Mesenchymal stem cell (in vitro differentiated cells and primary cell): ENCODE measurements at regions not wholly inside any gene's neighbourhood (a gene's known extent, or its start where the extent isn't known, plus 50 kb on each side); places are given as distances from the start of the nearest gene placed in this dataset.

Source experiments
- DNase-seq: peaks from one replicate; pipeline ENCODE4 v3.0.0-alpha.2; 2013
- H2AFZ ChIP-seq: one replicate; pipeline ENCODE4 v1.6.1; 2013; ENCODE audit warnings: low read depth, mild to moderate bottlenecking, control low read depth, inconsistent platforms, low read length, moderate library complexity
- H2AK5ac ChIP-seq: 2 replicates; pipeline ENCODE4 v1.6.1; 2013; ENCODE audit warnings: low read length, moderate library complexity, mild to moderate bottlenecking, inconsistent platforms; ENCODE audit not compliant: severe bottlenecking
- H2BK120ac ChIP-seq: one replicate; pipeline ENCODE4 v1.6.1; 2013; ENCODE audit warnings: low read depth, mild to moderate bottlenecking, inconsistent platforms, low read length, moderate library complexity
- H2BK12ac ChIP-seq, 2 experiments: one replicate each; pipeline ENCODE4 v1.6.1; 2013; ENCODE audit warnings: inconsistent platforms in 2 of 2, low read length in 2 of 2, mild to moderate bottlenecking in 2 of 2, moderate library complexity in 2 of 2, control low read depth in 1 of 2
- H2BK15ac ChIP-seq: one replicate; pipeline ENCODE4 v1.6.1; 2013; ENCODE audit warnings: mild to moderate bottlenecking, low read depth, inconsistent platforms; ENCODE audit not compliant: poor library complexity, severe bottlenecking
- H2BK5ac ChIP-seq: 2 replicates; pipeline ENCODE4 v1.6.1; 2013; ENCODE audit warnings: low read depth, mild to moderate bottlenecking, low read length, control low read depth, inconsistent platforms; ENCODE audit not compliant: poor library complexity, severe bottlenecking
- H3K14ac ChIP-seq, 2 experiments: one replicate each; pipeline ENCODE4 v1.6.1; 2013; ENCODE audit warnings: inconsistent platforms in 2 of 2, low read length in 2 of 2, control low read depth in 1 of 2, mild to moderate bottlenecking in 1 of 2, moderate library complexity in 1 of 2
- H3K18ac ChIP-seq, 2 experiments: one replicate each; pipeline ENCODE4 v1.6.1; 2013; ENCODE audit warnings: inconsistent platforms in 2 of 2, low read length in 2 of 2, control low read depth in 1 of 2, low read depth in 1 of 2, mild to moderate bottlenecking in 1 of 2
- H3K23ac ChIP-seq, 2 experiments: one replicate each; pipeline ENCODE4 v1.6.1; 2013; ENCODE audit warnings: inconsistent platforms in 2 of 2, low read length in 2 of 2, mild to moderate bottlenecking in 2 of 2, moderate library complexity in 2 of 2, control low read depth in 1 of 2
- H3K27ac ChIP-seq: 2 replicates; pipeline ENCODE4 v1.5.1; 2013; ENCODE audit warnings: mild to moderate bottlenecking, moderate library complexity, low read length, control low read depth, inconsistent platforms; ENCODE audit not compliant: poor library complexity, severe bottlenecking
- H3K27me3 ChIP-seq, 2 experiments: 2 replicates each; pipeline versions ENCODE4 v1.6.1 to v1.7.0; 2013; ENCODE audit warnings: low read length in 2 of 2, mild to moderate bottlenecking in 2 of 2, moderate library complexity in 2 of 2, control low read depth in 1 of 2, inconsistent platforms in 1 of 2; ENCODE audit not compliant: control insufficient read depth in 1 of 2, insufficient read depth in 1 of 2
- H3K36me3 ChIP-seq, 2 experiments: 2 replicates each; pipeline versions ENCODE4 v1.6.1 to v1.7.0; 2013; ENCODE audit warnings: low read length in 2 of 2, control low read depth in 1 of 2, inconsistent platforms in 1 of 2, low read depth in 1 of 2, mild to moderate bottlenecking in 1 of 2; ENCODE audit not compliant: insufficient read depth in 2 of 2, control insufficient read depth in 1 of 2
- H3K4ac ChIP-seq, 2 experiments: one replicate each; pipeline ENCODE4 v1.6.1; 2013; ENCODE audit warnings: inconsistent platforms in 2 of 2, low read length in 2 of 2, mild to moderate bottlenecking in 2 of 2, moderate library complexity in 2 of 2, control low read depth in 1 of 2, low read depth in 1 of 2
- H3K4me1 ChIP-seq: 2 replicates; pipeline ENCODE4 v1.6.1; 2013; ENCODE audit warnings: low read depth, low read length, control low read depth; ENCODE audit not compliant: control insufficient read depth, insufficient read depth
- H3K4me2 ChIP-seq: 2 replicates; pipeline ENCODE4 v1.6.1; 2013; ENCODE audit warnings: low read length, mild to moderate bottlenecking, inconsistent platforms; ENCODE audit not compliant: poor library complexity, severe bottlenecking
- H3K4me3 ChIP-seq, 2 experiments: 2 replicates each; pipeline versions ENCODE4 v1.5.1 to v1.7.0; 2013; ENCODE audit warnings: low read length in 2 of 2, mild to moderate bottlenecking in 2 of 2, control low read depth in 1 of 2, low read depth in 1 of 2; ENCODE audit not compliant: insufficient read depth in 1 of 2
- H3K79me1 ChIP-seq: replicated peaks from 2 replicates; pipeline ENCODE4 v1.6.1; 2013; ENCODE audit warnings: mild to moderate bottlenecking, control low read depth, low read length, inconsistent platforms; ENCODE audit not compliant: poor library complexity, severe bottlenecking
- H3K9ac ChIP-seq: 2 replicates; pipeline ENCODE4 v1.7.0; 2013; ENCODE audit warnings: mild to moderate bottlenecking, low read length, moderate library complexity
- H3K9me3 ChIP-seq: 2 replicates; pipeline ENCODE4 v1.7.0; 2013; ENCODE audit warnings: mild to moderate bottlenecking, low read length; ENCODE audit not compliant: control insufficient read depth
- H4K8ac ChIP-seq: one replicate; pipeline ENCODE4 v1.6.1; 2013; ENCODE audit warnings: inconsistent platforms, mild to moderate bottlenecking, low read length, moderate library complexity
- H4K91ac ChIP-seq: one replicate; pipeline ENCODE4 v1.6.1; 2013; ENCODE audit warnings: mild to moderate bottlenecking, low read length, inconsistent platforms
- WGBS: methylation state at CpG from one replicate; pipeline ENCODE4 v1.1.7; 2013; ENCODE audit warnings: mixed read lengths; 5-methylcytosine and 5-hydroxymethylcytosine counted together

DNA sequence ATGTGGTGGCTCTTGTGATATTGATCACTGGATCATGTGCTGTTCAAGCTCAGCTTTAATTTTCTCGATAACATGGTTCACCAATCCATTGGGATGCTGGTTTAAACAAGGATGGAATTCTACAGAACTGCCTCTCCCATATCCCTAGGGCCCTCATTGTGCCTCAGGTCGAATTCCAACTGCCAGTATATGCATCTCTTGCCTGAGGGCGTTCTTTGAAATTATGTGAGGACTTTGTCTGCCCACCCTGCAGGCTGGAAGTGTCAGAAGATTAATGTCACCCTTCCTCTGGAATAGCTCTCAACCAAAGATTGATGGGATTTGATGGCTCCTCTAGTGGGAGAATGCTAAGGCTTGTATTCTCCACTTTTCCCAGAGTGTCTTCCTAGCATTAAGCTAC, 175.6 kb upstream of the GALNT15 start:
- no peak overlapping the region for H2AK5ac ChIP-seq
- DNase-seq: no peak
- H3K36me3 ChIP-seq: peaks cover 0 to 10% of the 10 kb centered on the region in 2 experiments
- no peak overlapping the region for H2BK15ac ChIP-seq
- H3K27me3 ChIP-seq: no peaks in the 10 kb centered on the region
- no peak overlapping the region for H4K8ac ChIP-seq
- H2BK120ac ChIP-seq: no peak overlapping the region
- no peak overlapping the region for H2BK12ac ChIP-seq
- no peak overlapping the region for H3K18ac ChIP-seq
- no peak overlapping the region for H3K23ac ChIP-seq
- H3K9me3 ChIP-seq: no peaks in the 10 kb centered on the region
- no peak overlapping the region for H3K4me3 ChIP-seq
- H2BK5ac ChIP-seq: no peak overlapping the region
- H3K9ac ChIP-seq: no peak overlapping the region
- H4K91ac ChIP-seq: no peak overlapping the region
- no peak overlapping the region for H3K14ac ChIP-seq
- H3K4me2 ChIP-seq: no peak overlapping the region
- H3K79me1 ChIP-seq: no peaks in the 10 kb centered on the region
- H3K27ac ChIP-seq: no peak overlapping the region
- WGBS: 55% methylated on average over 3 of the region's 3 CpGs
- no peaks in the 10 kb centered on the region for H3K4me1 ChIP-seq
- no peak overlapping the region for H2AFZ ChIP-seq
- no peak overlapping the region for H3K4ac ChIP-seq

DNA sequence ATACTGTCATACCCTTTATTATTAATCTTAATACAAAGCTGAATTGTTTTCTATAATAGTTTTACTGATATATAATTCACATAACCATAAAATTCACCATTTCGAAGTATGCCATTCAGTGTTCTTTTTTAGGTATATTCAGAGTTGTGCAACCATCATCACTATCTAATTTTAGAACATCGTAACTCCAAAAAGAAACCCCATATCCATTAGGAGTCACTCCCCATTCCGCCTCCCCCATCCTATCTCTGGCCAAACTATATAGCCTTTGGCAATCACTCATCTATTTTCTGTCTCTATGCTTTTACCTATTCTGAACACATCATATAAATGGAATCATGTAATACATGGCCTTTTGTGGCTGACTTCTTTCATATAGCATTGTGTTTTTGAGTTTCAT, 169.7 kb upstream of the GALNT15 start:
- no peak overlapping the region for H3K14ac ChIP-seq
- H2BK120ac ChIP-seq: no peak overlapping the region
- no peak overlapping the region for H3K4me2 ChIP-seq
- H2BK12ac ChIP-seq: no peak overlapping the region
- no peak overlapping the region for H4K8ac ChIP-seq
- no peak overlapping the region for H3K23ac ChIP-seq
- no peak overlapping the region for H2AK5ac ChIP-seq
- no peak overlapping the region for H2BK5ac ChIP-seq
- WGBS: 77% methylated on average over 3 of the region's 3 CpGs
- DNase-seq: no peak
- no peaks in the 10 kb centered on the region for H3K79me1 ChIP-seq
- no peak overlapping the region for H3K27ac ChIP-seq
- no peak overlapping the region for H4K91ac ChIP-seq
- peaks cover 0 to 22% of the 10 kb centered on the region in 2 experiments for H3K36me3 ChIP-seq
- H3K4me3 ChIP-seq: no peak overlapping the region
- no peak overlapping the region for H3K18ac ChIP-seq
- no peak overlapping the region for H3K9ac ChIP-seq
- no peak overlapping the region for H2AFZ ChIP-seq
- H3K4me1 ChIP-seq: no peaks in the 10 kb centered on the region
- H3K4ac ChIP-seq: no peak overlapping the region
- H2BK15ac ChIP-seq: no peak overlapping the region
- H3K9me3 ChIP-seq: peaks cover 13% of the 10 kb centered on the region
- no peaks in the 10 kb centered on the region for H3K27me3 ChIP-seq

DNA sequence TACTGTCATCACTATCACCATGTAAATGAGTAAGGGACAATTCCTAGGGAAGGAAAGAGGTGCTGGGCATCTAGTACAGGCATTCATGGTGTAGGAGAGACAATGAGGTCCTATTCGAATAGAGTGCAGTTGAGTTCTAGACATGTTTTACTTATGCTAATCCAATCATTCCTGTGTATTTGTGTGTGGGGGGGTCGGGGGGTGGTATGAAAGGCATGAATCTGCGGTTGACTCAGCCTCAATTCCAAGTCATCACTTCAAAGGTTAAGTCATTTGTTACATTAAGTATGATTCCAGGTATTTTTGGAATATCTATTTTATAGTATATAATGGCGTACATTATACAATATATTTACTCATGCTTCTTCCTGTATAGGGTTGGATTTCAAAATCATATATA, 163.1 kb upstream of the GALNT15 start:
- H2BK120ac ChIP-seq: no peak overlapping the region
- H3K4me1 ChIP-seq: peaks cover 4% of the 10 kb centered on the region
- H3K36me3 ChIP-seq: peaks cover 0 to 13% of the 10 kb centered on the region in 2 experiments
- WGBS: 100% methylated on average over 1 of the region's 4 CpGs
- no peak overlapping the region for H4K8ac ChIP-seq
- no peak overlapping the region for H2AFZ ChIP-seq
- H3K27me3 ChIP-seq: no peaks in the 10 kb centered on the region
- no peak overlapping the region for H3K4ac ChIP-seq
- no peak overlapping the region for H4K91ac ChIP-seq
- H2BK5ac ChIP-seq: no peak overlapping the region
- no peak overlapping the region for H2BK15ac ChIP-seq
- no peak overlapping the region for H3K4me3 ChIP-seq
- H2AK5ac ChIP-seq: no peak overlapping the region
- H3K79me1 ChIP-seq: no peaks in the 10 kb centered on the region
- peaks cover 13% of the 10 kb centered on the region for H3K9me3 ChIP-seq
- no peak for DNase-seq
- no peak overlapping the region for H3K4me2 ChIP-seq
- H2BK12ac ChIP-seq: no peak overlapping the region
- H3K27ac ChIP-seq: no peak overlapping the region
- no peak overlapping the region for H3K9ac ChIP-seq
- no peak overlapping the region for H3K14ac ChIP-seq
- H3K23ac ChIP-seq: no peak overlapping the region
- no peak overlapping the region for H3K18ac ChIP-seq

DNA sequence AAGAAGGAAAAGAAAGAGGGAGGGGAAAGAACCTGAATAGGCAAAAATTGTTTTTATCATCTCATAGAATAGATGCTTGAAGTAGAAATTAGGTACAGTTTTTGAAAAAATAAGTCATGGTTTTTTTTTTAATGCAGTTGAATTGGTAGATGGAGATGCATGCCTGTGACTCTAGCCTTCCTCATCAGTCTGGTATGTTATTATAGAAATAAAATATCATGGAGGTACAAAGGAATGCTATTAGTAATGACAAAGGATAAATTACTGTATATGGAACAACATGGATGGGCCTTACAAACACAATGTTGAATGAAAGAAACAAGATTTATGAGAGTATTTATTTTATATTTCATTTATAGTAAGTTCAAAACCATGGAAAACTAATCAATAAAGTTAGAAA, 162.4 kb upstream of the GALNT15 start:
- H3K79me1 ChIP-seq: no peaks in the 10 kb centered on the region
- H2BK15ac ChIP-seq: no peak overlapping the region
- no peaks in the 10 kb centered on the region for H3K27me3 ChIP-seq
- H2AFZ ChIP-seq: no peak overlapping the region
- no peak overlapping the region for H3K4me3 ChIP-seq
- peaks cover 0 to 13% of the 10 kb centered on the region in 2 experiments for H3K36me3 ChIP-seq
- no peak overlapping the region for H2BK5ac ChIP-seq
- no peak overlapping the region for H2BK120ac ChIP-seq
- no peak overlapping the region for H2AK5ac ChIP-seq
- no peak overlapping the region for H4K8ac ChIP-seq
- H3K14ac ChIP-seq: no peak overlapping the region
- H3K4me1 ChIP-seq: peaks cover 4% of the 10 kb centered on the region
- H3K9me3 ChIP-seq: peaks cover 13% of the 10 kb centered on the region
- H3K9ac ChIP-seq: peak overlapping the region; percentile 42
- H3K27ac ChIP-seq: peak overlapping the region; percentile 4
- DNase-seq: no peak
- no peak overlapping the region for H2BK12ac ChIP-seq
- no peak overlapping the region for H3K18ac ChIP-seq
- H3K4ac ChIP-seq: no peak overlapping the region
- no peak overlapping the region for H3K4me2 ChIP-seq
- no peak overlapping the region for H4K91ac ChIP-seq
- H3K23ac ChIP-seq: no peak overlapping the region
